Fibroblast of pulmonary artery (primary cell): ENCODE measurements at regions not wholly inside any gene's neighbourhood (a gene's known extent, or its start where the extent isn't known, plus 50 kb on each side); places are given as distances from the start of the nearest gene placed in this dataset.

ENCODE experiments used
- DNase-seq: peaks from one replicate; pipeline ENCODE4 v3.0.0-alpha.2; 2010; ENCODE audit warnings: low read depth
- H3K4me3 ChIP-seq: replicated peaks from 2 replicates; pipeline ENCODE4 v1.5.1; 2011; ENCODE audit warnings: low read depth, mild to moderate bottlenecking, control low read depth, low read length, moderate library complexity
- TF ChIP-seq, protein P1 (sequence below): IDR thresholded peaks from 2 replicates; pipeline ENCODE4 v1.5.1; 2011; ENCODE audit warnings: mild to moderate bottlenecking, control low read depth, low read length, inconsistent platforms; ENCODE audit errors: missing control alignments

DNA sequence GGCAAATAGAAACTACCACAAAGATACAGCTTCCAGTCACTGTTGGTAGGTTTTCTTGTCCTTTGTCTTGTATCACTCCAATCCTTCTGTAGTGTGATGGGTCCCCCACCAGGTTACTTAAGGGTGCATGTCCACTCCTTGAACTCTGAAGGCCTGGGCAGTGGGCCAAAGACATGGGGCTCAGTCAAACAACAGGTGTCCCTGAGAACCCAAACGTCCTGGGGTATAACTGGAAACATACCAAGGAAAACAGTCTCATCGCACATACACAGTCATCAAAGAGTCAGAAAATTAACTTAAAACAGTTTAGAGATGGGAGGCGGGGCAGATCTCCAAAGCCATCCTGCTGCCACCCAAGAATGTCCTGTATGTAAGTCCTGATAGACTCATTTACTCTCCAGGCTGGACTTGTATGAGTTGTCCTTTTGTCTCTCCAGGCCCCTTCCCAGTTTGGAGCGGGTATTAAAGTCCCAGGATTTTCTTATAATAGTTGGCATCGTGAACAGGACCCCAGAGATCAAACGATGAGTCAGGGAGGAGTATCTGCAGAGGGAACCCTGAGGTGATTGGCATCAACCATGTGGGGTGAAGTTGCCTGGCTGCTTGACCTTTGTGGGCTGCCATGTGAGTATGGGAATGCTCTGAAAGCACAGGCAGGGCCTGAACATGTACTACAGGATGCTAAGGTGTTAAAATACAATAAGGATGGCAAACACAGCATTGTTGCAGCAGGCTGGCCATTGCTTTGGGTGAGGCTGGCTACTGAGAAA, 613.2 kb upstream of the KLF12 start:
- no peak overlapping the region for H3K4me3 ChIP-seq
- no peak for DNase-seq
- TF ChIP-seq, protein P1, sequence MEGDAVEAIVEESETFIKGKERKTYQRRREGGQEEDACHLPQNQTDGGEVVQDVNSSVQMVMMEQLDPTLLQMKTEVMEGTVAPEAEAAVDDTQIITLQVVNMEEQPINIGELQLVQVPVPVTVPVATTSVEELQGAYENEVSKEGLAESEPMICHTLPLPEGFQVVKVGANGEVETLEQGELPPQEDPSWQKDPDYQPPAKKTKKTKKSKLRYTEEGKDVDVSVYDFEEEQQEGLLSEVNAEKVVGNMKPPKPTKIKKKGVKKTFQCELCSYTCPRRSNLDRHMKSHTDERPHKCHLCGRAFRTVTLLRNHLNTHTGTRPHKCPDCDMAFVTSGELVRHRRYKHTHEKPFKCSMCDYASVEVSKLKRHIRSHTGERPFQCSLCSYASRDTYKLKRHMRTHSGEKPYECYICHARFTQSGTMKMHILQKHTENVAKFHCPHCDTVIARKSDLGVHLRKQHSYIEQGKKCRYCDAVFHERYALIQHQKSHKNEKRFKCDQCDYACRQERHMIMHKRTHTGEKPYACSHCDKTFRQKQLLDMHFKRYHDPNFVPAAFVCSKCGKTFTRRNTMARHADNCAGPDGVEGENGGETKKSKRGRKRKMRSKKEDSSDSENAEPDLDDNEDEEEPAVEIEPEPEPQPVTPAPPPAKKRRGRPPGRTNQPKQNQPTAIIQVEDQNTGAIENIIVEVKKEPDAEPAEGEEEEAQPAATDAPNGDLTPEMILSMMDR, result no peak

DNA sequence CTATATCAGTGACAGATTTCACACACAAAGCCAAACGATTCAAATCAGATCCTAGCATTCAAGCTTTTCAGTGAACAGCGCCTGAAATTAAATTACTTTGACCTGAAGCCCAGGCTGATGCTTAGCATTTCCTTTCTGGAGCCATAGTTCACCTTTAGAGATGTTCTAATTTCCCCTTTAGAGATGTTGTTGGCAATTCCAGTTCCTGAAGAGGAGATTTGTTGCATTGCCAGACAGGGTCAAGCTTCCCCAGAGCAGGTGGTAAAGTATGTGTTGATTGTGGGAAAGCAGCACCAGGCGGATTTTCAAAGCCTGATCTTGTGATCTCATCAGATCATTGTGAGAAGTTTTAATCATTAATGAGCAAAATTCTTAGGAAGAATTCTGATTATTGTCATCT, 609.8 kb upstream of the KLF12 start:
- TF ChIP-seq, protein P1, result no peak
- no peak for DNase-seq
- no peak overlapping the region for H3K4me3 ChIP-seq

DNA sequence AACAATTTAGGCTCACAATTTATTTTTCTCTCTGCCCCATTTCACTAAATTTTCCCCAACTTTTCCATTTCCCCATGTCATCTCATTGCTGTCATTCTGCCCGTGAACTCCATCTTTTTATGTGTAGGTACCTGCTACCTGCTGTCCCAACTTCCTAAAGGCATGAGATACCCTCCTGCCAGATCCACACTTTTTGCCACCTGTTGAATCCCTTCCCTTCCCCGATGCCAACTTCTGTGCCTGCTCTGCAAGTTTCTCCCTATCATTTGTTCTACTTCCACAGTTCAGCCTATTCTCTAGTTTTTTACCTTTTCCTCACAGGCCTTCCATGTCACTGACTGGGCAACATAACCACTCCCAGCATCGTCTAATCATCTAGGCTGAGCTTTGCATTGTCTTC, 607.5 kb upstream of the KLF12 start:
- TF ChIP-seq, protein P1, result no peak
- no peak overlapping the region for H3K4me3 ChIP-seq
- no peak for DNase-seq

DNA sequence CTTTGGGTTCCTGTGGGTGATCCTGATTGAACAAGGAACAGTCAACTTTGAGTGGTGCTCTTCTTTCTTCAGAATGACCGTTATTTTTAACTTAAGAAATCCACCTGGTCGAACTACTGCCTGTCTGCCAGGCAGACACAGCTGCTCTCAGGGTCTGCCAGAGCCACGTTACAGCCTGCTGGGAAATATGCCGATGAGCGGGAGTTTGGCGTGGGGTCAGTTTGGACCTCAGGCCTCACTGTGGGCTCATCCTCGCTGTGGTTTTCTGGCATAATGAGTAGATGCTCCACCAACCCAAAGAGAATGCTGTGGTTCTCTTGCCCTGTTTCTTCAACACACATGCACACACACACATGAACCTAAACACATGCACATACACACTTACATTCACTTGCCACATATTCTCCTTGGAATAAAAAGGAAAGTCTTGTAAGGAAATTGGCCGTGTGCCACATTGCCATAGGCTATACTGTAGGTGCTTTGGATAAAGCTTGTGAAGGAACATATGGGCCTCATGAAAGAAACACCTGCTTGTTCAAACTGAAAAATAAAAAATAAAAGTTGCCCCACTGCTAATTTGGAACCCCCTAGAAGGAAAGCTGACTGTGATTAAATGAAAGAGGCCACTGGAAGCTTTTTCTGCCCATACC, 598.7 kb upstream of the KLF12 start:
- H3K4me3 ChIP-seq, result no peak overlapping the region
- TF ChIP-seq, protein P1, result no peak
- no peak for DNase-seq

DNA sequence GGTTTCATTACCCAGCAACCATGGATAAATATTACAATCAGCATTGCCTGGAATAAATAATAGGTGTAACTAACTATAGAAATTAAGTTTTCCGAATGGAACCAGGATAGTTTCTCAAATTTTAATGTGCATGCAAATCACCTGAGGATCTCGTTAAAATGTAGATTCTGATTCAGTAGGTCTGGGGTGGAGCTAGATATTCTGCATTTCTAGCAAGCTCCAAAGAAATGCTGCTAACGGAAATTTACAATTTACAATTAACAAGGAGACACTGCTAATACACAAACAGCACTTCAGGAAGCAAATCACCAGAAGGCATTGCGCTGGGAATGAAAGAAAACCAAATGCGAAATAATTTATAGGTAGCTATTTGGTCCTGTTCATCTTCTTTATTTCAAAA, 597.5 kb upstream of the KLF12 start:
- TF ChIP-seq, protein P1, result no peak
- DNase-seq, result no peak
- H3K4me3 ChIP-seq, result no peak overlapping the region

DNA sequence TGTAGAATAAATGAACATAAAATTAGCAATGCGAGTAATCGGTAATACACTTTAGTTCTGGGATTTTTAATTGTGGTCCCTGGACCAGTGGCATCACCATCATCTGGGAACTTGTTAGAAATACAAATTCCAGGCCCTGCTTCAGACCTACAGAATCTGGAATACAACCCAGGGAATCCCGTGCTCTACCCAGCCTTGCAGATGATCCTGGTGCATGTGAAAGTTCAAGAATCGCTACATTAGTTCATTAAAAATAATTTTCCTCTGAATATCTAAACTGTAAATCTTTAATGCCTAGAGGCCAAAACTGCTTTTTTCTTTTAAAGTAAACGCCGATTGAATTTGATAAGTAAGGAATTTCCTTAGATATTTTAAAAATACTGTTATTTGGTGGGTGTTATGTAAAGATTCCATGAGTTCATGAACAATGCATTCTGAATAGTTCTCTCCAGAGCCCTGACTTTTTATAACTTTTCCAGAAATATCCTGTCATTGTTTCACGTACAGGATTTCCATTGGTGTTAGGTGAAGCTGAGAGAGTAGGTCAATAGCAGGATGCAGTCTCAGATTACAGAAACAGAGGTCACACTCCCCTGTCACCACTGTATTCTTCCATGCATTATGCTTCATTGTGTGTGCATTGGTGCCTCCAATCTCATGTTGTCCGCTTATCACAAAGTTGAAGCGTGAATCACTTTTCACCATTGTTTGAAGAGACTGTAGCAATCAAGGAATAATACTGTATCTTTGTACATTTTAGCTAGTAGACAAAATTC, 596.5 kb upstream of the KLF12 start:
- peak; percentile 85 for DNase-seq
- H3K4me3 ChIP-seq, result no peak overlapping the region
- TF ChIP-seq, protein P1, result no peak
